ENCODE measurements at regions not wholly inside any gene's neighbourhood (a gene's known extent, or its start where the extent isn't known, plus 50 kb on each side); places are given as distances from the start of the nearest gene placed in this dataset.

GRCh38 chr20:24866008-24866407, 83.1 kb upstream of the CST7 start:
- Histone ChIP-seq H3K27ac (replicated peaks) (no peak overlapping the region), H3K27me3 (ENCODE audit: low read depth) (no peaks in the 10 kb centered on the region), H3K4me1 (no peaks in the 10 kb centered on the region), H3K4me3 (no peak overlapping the region), H3K9me3 (replicated peaks) (peaks cover 14% of the 10 kb centered on the region), H3K36me3 (no peaks in the 10 kb centered on the region)
- no peak for TF ChIP-seq CTCF (IDR thresholded peaks at IDR 0.05; ENCODE audit: borderline replicate concordance)
- no peak for DNase-seq
- intact Hi-C loops (cut with micrococcal nuclease), result no loop called here

- Histone ChIP-seq H3K36me3 (no peaks in the 10 kb centered on the region), H3K27me3 (ENCODE audit: low read depth) (peaks cover 6% of the 10 kb centered on the region), H3K4me1 (no peaks in the 10 kb centered on the region), H3K9me3 (replicated peaks) (peaks cover 14% of the 10 kb centered on the region), H3K4me3 (no peak overlapping the region), H3K27ac (replicated peaks) (no peak overlapping the region)
- TF ChIP-seq CTCF (IDR thresholded peaks at IDR 0.05; ENCODE audit: borderline replicate concordance), result no peak
- intact Hi-C loops (cut with micrococcal nuclease), result no loop called here
- no peak for DNase-seq
These were observed 82.3 kb upstream of the CST7 start for GRCh38 chr20:24866742-24867141.

- no peak overlapping the region for H3K4me3 ChIP-seq
- no peaks in the 10 kb centered on the region for H3K36me3 ChIP-seq
- no peaks in the 10 kb centered on the region for H3K4me1 ChIP-seq
- peaks cover 14% of the 10 kb centered on the region for H3K27me3 ChIP-seq (ENCODE audit: low read depth)
- no peak overlapping the region for H3K27ac ChIP-seq (replicated peaks)
- TF ChIP-seq CTCF (IDR thresholded peaks at IDR 0.05; ENCODE audit: borderline replicate concordance), result no peak
- H3K9me3 ChIP-seq (replicated peaks), result peaks cover 14% of the 10 kb centered on the region
- no peak for DNase-seq
- intact Hi-C loops (cut with micrococcal nuclease), result no loop called here
These were observed 81.5 kb upstream of the CST7 start for GRCh38 chr20:24867556-24867955.

GRCh38 chr20:24868396-24868927, 80.6 kb upstream of the CST7 start:
- no peak for DNase-seq
- Histone ChIP-seq H3K4me1 (no peaks in the 10 kb centered on the region), H3K27me3 (ENCODE audit: low read depth) (peaks cover 23% of the 10 kb centered on the region), H3K4me3 (no peak overlapping the region), H3K9me3 (replicated peaks) (peaks cover 14% of the 10 kb centered on the region), H3K36me3 (no peaks in the 10 kb centered on the region), H3K27ac (replicated peaks) (no peak overlapping the region)
- intact Hi-C loops (cut with micrococcal nuclease), result no loop called here
- no peak for TF ChIP-seq CTCF (IDR thresholded peaks at IDR 0.05; ENCODE audit: borderline replicate concordance)

- Histone ChIP-seq H3K27me3 (ENCODE audit: low read depth) (peaks cover 26% of the 10 kb centered on the region), H3K4me1 (no peaks in the 10 kb centered on the region), H3K27ac (replicated peaks) (no peak overlapping the region), H3K36me3 (no peaks in the 10 kb centered on the region), H3K9me3 (replicated peaks) (peaks cover 14% of the 10 kb centered on the region), H3K4me3 (no peak overlapping the region)
- no peak for DNase-seq
- TF ChIP-seq CTCF (IDR thresholded peaks at IDR 0.05; ENCODE audit: borderline replicate concordance), result no peak
- intact Hi-C loops (cut with micrococcal nuclease), result no loop called here
These were observed 80.1 kb upstream of the CST7 start for GRCh38 chr20:24868959-24869358.

Measured in left ventricle myocardium inferior (tissue), 1 donor.